Left lobe of liver (tissue), 2 donors: ENCODE measurements at regions not wholly inside any gene's neighbourhood (a gene's known extent, or its start where the extent isn't known, plus 50 kb on each side); places are given as distances from the start of the nearest gene placed in this dataset.
"Not testable (repeated sequence)": the region's sequence is repeated elsewhere in the genome, so short reads cannot be mapped to it uniquely, and the experiment has no call there.

Experiments
- ATAC-seq: fragments of 200-7000 bp; cut with Tn5 transposase; one replicate; pipeline ENCODE4 v1.9.1; 2020; ENCODE audit warnings: mild to moderate bottlenecking, moderate library complexity
- DNase-seq: peaks from one replicate; pipeline ENCODE4 v3.0.0-alpha.2; 2020; ENCODE audit warnings: low spot score
- donor health status: DM: no; HTN: no; CAD: no; lungs with moderate emphysema.
- donor health status: DM: no; HTN: yes; CAD: no.

- DNase-seq, result not testable (repeated sequence)
Observed at GRCh38 chr1:148324465-148324864, 158.6 kb downstream of the PPIAL4G start.

GRCh38 chr1:148320079-148320478, 163.0 kb downstream of the PPIAL4G start:
- ATAC-seq, DNase-seq: not testable (repeated sequence)

More at GRCh38 chr1:148324465-148324864, 158.6 kb downstream of the PPIAL4G start:
- ATAC-seq, result not testable (repeated sequence)

GRCh38 chr1:148318904-148319242, 164.2 kb downstream of the PPIAL4G start:
- no peak for ATAC-seq
- DNase-seq, result no peak

GRCh38 chr1:148318123-148318903, 164.8 kb downstream of the PPIAL4G start:
- no peak for DNase-seq

DNA sequence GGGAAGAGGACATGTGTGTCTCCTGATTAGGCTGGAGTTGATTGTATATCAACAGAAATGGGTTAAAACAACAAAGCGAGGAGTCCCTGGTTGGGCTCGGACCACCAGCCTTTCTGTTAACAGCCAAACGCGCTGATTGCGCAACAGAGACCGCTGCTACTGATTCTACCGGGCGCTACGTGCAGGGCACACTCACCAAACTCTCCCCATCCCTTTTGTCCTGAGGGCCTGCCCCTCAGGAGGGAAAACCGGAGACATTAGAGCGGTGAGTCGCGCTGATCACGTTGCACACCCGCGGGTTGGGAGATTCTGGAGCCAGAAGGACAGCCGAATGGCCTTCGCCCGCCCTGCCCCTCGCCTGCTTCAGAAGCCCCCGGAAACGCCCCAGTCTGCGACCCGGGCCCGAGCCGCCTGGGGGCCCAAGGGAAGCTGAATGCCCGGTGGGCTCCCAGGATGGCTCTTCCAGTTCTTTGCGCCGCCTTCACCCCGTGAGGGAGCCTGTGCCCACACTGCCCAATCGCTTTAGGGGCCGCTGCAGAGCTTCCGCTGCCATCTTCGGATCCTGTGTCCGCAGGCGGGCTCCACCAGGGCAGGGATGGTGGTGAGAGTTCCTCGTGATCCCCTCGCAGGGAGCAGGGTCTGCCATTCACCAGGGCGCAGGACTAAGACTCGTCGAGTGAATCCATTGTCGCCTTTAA, 165.4 kb upstream of the NBPF11 start:
- ATAC-seq (no peak), DNase-seq (no peak)

More at GRCh38 chr1:148318123-148318903, 164.8 kb downstream of the PPIAL4G start:
- ATAC-seq, result no peak

DNA sequence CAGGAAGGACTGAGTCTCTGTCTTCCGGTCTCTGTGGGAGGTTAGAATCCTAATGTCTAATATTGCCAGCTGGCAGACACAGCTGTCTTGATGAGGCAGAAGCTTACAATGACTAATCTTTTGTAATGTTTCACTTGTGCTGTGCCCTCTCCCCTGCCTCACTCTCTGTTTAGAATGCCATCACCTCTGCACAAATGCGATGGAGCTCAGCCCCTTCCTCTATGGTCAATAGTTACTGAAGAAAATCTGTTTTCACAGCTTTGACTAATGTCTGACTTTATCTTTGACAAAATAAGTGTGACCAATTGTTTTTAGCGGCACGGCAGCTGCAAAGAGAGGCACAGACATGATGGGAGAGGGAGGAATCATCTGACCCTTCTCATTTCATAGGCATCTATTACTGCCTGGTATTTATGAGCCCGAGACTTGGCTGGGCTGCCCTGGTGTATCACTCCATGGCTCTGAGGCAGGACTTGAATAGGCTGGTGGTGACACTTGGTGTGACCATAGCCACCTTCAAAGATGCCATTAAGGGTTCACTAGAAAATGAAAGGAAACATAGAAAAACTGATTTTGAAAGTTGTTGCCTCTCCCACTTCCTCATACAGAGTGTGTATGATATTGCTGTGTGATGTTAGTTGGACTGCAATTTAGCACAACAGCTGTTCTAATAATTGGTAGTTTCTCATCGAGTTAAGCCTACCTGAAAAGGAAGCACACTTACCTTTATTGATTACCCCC, 163.2 kb upstream of the NBPF11 start:
- ATAC-seq, result no peak

DNA sequence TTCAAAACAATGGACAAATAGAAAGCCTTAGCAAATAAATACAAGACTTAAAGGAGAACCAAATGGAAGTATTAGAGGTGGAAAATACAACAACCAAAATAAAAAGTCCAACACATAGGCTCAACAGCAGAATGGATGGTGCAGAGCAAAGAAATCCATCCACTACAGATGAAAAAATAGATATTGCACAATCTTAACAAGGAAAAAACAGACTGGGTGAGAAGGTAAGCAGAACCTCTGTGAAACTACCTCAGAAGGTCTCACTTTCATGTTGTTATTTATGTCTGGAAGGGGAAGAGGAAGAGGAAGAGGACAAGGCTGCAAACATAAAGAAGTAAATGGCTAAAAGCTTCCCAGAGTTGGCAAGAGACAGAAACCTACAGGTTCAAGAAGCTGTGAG, 158.7 kb upstream of the NBPF11 start:
- ATAC-seq (no peak), DNase-seq (no peak)

More for the DNA sequence above, 163.2 kb upstream of the NBPF11 start:
- DNase-seq, result no peak

DNA sequence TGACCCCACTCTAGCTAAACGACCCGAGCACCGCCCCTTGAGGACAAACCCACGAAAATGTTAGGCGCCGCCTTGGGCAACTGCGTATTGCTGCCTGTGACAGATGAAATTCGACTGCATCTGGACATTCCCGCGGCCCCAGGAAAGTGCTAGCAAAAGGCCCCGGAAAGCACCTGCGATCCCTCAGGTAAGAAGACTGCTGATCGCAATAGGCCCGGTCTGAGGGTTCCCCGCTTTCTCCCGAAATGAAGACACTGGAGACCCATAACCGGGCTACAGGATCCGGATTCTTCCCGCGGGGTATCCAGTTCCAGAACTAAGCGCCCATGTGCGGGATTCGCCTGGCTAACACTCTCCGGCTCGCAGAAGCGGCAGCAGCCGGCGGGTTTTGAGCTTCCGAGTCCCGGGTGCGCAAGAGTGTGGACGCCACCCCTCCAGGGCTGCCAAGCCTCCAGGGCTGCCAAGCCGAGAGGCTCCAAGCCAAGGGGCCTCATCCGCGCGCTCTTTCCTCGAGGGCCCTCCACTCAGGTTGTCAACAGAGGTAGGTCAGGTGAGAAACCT, 157.9 kb upstream of the NBPF11 start:
- no peak for DNase-seq
- no peak for ATAC-seq

DNA sequence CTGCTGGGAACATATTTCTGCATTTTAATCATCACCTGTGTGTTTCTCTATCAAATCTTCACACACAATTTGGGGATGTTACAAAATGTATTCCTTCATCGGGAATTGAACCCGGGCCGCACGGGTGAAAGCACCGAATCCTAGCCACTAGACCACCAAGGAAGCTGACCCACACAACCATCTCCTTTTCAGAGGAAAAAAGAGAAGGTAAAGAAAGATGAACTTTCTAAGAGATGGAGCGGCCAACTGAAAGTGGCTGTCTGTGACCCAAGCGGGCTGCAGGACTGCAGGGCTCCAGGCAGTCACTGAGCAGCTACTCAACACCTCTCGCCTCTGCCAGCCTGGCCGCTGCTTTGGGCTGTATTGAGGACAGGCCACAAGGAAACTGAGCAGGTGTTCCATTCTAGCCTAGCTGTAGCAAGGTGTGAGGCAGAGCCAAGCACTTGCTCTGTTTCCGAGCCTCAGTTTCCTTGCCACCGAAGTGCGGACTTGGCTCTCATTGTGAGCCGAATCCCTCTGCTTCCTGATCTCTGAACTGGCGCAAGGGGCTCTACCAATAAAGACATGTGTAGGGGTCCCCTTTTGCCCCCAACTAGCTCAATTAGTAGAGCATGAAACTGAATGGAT, 156.9 kb upstream of the NBPF11 start:
- DNase-seq, result no peak
- no peak for ATAC-seq

DNA sequence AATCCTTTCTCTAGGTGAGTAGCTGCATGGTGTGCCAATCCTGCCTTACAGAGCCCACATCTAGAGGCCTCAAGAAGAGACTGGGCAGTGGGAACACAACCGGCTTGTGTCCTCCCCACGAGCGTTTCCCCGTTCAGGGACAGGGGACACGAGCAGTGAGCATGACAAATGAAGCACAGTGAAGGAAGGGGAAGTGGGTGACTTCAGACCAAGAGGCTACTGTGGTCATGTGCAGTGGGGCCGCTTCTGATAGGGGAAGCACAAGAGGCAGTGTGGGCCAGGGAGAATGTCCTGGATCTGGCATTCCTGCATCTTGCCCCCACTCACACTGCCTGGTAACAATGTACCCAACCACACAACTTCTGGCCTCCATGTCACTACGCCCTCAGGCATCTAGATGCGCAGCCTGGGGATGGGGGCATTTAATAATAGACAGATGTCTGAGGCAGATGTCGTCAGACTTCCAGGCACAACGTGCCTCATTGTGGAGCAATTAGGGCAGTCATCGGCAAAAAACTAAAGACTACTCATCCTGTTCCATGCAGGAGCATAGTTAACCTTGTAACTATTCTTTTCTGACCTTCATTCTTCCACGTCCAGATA, 155.6 kb upstream of the NBPF11 start:
- DNase-seq, result no peak
- peak; percentile 48 for ATAC-seq

DNA sequence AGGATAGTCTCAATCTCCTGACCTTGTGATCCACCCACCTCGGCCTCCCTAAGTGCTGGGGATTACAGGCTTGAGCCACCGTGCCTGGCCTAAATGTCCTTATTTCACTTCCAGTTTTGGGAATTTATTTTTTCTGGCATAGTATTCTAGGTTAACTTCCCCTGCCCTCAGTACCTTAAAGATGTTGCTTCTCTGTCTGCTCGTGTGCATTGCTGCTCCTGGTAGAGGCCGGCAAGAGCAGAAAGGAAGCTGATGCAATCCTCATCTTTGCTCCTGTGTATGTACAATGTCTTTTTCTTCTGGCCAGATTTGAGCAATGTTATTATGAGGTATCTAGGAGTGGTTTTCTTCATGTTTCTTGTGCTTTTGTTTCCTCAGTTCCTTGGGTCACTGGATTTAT, 152.9 kb upstream of the NBPF11 start:
- not testable (repeated sequence) for DNase-seq, ATAC-seq

DNA sequence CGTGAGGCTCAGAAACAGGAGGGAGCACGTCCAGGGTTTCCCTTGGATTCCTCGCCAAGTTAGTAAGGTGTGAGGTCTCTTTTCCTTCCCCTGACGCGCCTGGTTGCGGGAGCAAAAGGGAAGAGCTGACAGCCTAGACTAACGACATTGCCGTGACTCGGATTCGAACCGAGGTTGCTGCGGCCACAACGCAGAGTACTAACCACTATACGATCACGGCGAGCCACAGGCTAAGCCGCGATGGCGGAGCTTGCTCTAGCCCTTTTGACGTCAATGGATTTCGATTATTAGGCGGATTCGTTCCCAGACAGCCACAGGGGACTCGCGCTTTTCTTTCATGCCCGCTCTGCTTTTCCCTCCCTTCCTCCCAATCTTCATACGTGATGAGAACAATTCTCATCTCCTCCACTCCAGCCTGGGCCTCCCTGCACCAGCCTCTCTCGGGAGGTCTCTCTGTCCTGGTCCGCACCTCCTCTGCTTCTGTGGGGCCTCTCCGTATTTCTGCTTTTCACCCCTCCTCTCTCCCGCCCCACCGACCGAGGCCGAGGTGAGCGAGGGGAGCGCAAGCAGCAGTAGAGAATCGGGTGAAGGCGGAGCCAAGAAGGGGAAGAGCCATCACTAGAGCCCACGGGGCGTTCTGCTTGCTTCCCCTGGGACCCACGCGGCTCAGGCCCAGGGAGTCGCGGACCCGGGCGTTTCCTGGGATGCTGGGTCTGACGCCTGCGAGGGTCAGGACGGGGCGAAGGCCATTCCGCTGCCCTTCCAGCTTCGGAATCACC, 150.7 kb upstream of the NBPF11 start:
- DNase-seq, result not testable (repeated sequence)
- peak; percentile 56 for ATAC-seq

- DNase-seq, ATAC-seq: not testable (repeated sequence)
Observed at GRCh38 chr1:148297852-148298251, 145.8 kb upstream of the NBPF11 start.

DNA sequence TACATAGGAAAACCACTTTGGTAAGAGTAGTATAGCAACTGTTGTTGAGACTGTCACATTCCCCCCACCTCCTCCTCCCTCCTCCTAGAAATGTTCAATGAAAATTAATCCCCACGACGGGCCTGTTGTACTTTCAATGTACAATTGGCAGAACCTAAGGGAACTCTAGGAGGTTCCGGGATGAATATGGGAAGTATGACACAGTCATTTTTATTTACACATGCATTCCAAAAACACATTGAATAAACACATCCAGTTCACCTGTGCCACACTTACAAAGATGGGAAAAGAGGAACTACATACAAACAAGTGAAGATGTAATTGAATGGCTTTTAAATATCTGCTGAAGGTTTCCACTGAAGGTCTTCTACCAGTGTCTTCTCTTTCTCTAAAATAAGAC, 144.4 kb upstream of the NBPF11 start:
- DNase-seq, result no peak
- no peak for ATAC-seq

DNA sequence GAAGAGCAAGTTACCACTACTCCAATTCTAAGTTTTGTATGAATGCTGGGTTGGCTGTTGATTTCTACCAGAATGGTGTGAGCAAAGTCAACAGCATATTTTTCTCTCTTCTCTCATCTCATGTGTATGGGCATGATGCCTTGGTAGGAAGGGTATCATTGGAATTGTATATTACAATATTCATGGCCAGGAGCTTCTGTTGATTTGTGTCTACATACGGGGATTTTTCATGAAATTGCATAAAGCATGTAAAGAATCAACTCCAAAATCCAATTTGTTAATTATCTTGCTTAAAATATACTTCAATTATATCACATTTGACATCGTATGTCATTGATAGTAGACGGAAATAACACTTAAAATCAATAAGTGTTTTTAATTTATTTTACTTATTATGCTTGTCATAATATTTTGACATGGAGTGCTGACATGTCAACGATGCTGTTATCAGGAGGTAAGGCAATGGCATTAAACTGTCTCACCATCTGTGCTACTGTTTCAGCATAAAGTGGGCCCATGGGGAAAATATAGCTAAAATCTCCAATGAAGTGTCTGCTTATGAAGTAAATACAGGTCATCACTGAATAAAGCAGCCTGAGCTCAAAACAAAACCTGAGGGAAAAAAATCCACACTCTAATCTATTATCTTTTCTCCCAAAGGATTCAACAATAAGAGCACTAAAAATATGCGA, 142.2 kb upstream of the NBPF11 start:
- no peak for ATAC-seq
- DNase-seq, result no peak

DNA sequence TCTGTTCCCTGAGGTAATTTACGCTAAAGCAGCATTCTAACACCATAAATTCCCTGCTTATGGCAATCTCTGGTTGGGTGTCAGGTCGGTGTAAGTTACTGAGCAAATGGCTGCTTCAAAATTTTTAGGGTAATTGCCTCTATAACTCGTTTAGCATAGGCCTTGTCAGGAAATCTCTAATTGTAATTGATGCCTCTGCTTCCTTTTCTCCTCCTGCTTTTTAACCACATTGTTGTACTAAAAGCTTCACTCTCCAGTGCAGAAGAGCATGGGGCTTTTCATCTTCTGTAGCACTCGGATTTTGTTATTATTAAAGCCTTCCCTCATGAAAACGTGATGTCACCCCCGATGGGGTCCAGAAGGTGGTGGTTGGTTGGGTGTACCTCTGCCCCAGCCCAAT, 141.6 kb upstream of the NBPF11 start:
- no peak for DNase-seq
- ATAC-seq, result no peak

GRCh38 chr1:148292915-148293314, 140.8 kb upstream of the NBPF11 start:
- ATAC-seq, result no peak
- DNase-seq, result no peak

GRCh38 chr1:148290881-148291280, 138.8 kb upstream of the NBPF11 start:
- DNase-seq (no peak), ATAC-seq (no peak)

DNA sequence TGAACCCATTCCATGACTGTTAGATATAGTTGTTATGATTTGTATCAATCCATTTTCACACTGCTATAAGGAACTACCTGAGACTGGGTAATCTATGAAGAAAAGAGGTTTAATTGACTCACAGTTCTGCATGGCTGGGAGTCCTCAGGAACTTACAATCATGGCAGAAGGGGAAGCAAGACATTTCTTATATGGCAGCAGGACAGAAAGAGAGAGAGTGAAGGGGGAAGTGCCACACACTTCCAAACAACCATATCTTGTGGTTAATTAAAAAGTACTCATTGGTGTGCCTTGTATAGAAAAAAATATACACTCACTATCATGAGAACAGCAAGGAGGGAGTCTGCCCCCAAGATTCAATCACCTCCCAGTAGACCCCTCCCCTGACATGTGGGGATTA, 137.6 kb upstream of the NBPF11 start:
- ATAC-seq (no peak), DNase-seq (no peak)
